Mesenchymal stem cell (in vitro differentiated cells and primary cell): ENCODE measurements at regions not wholly inside any gene's neighbourhood (a gene's known extent, or its start where the extent isn't known, plus 50 kb on each side); places are given as distances from the start of the nearest gene placed in this dataset.

Experiments used
- DNase-seq: peaks from one replicate; pipeline ENCODE4 v3.0.0-alpha.2; 2013
- H2AFZ ChIP-seq: one replicate; pipeline ENCODE4 v1.6.1; 2013; ENCODE audit warnings: low read depth, mild to moderate bottlenecking, control low read depth, inconsistent platforms, low read length, moderate library complexity
- H2AK5ac ChIP-seq: 2 replicates; pipeline ENCODE4 v1.6.1; 2013; ENCODE audit warnings: low read length, moderate library complexity, mild to moderate bottlenecking, inconsistent platforms; ENCODE audit not compliant: severe bottlenecking
- H2BK120ac ChIP-seq: one replicate; pipeline ENCODE4 v1.6.1; 2013; ENCODE audit warnings: low read depth, mild to moderate bottlenecking, inconsistent platforms, low read length, moderate library complexity
- H2BK12ac ChIP-seq, 2 experiments: one replicate each; pipeline ENCODE4 v1.6.1; 2013; ENCODE audit warnings: inconsistent platforms in 2 of 2, low read length in 2 of 2, mild to moderate bottlenecking in 2 of 2, moderate library complexity in 2 of 2, control low read depth in 1 of 2
- H2BK15ac ChIP-seq: one replicate; pipeline ENCODE4 v1.6.1; 2013; ENCODE audit warnings: mild to moderate bottlenecking, low read depth, inconsistent platforms; ENCODE audit not compliant: poor library complexity, severe bottlenecking
- H2BK5ac ChIP-seq: 2 replicates; pipeline ENCODE4 v1.6.1; 2013; ENCODE audit warnings: low read depth, mild to moderate bottlenecking, low read length, control low read depth, inconsistent platforms; ENCODE audit not compliant: poor library complexity, severe bottlenecking
- H3K14ac ChIP-seq, 2 experiments: one replicate each; pipeline ENCODE4 v1.6.1; 2013; ENCODE audit warnings: inconsistent platforms in 2 of 2, low read length in 2 of 2, control low read depth in 1 of 2, mild to moderate bottlenecking in 1 of 2, moderate library complexity in 1 of 2
- H3K18ac ChIP-seq, 2 experiments: one replicate each; pipeline ENCODE4 v1.6.1; 2013; ENCODE audit warnings: inconsistent platforms in 2 of 2, low read length in 2 of 2, control low read depth in 1 of 2, low read depth in 1 of 2, mild to moderate bottlenecking in 1 of 2
- H3K23ac ChIP-seq, 2 experiments: one replicate each; pipeline ENCODE4 v1.6.1; 2013; ENCODE audit warnings: inconsistent platforms in 2 of 2, low read length in 2 of 2, mild to moderate bottlenecking in 2 of 2, moderate library complexity in 2 of 2, control low read depth in 1 of 2
- H3K27ac ChIP-seq: 2 replicates; pipeline ENCODE4 v1.5.1; 2013; ENCODE audit warnings: mild to moderate bottlenecking, moderate library complexity, low read length, control low read depth, inconsistent platforms; ENCODE audit not compliant: poor library complexity, severe bottlenecking
- H3K27me3 ChIP-seq, 2 experiments: 2 replicates each; pipeline versions ENCODE4 v1.6.1 to v1.7.0; 2013; ENCODE audit warnings: low read length in 2 of 2, mild to moderate bottlenecking in 2 of 2, moderate library complexity in 2 of 2, control low read depth in 1 of 2, inconsistent platforms in 1 of 2; ENCODE audit not compliant: control insufficient read depth in 1 of 2, insufficient read depth in 1 of 2
- H3K36me3 ChIP-seq, 2 experiments: 2 replicates each; pipeline versions ENCODE4 v1.6.1 to v1.7.0; 2013; ENCODE audit warnings: low read length in 2 of 2, control low read depth in 1 of 2, inconsistent platforms in 1 of 2, low read depth in 1 of 2, mild to moderate bottlenecking in 1 of 2; ENCODE audit not compliant: insufficient read depth in 2 of 2, control insufficient read depth in 1 of 2
- H3K4ac ChIP-seq, 2 experiments: one replicate each; pipeline ENCODE4 v1.6.1; 2013; ENCODE audit warnings: inconsistent platforms in 2 of 2, low read length in 2 of 2, mild to moderate bottlenecking in 2 of 2, moderate library complexity in 2 of 2, control low read depth in 1 of 2, low read depth in 1 of 2
- H3K4me1 ChIP-seq: 2 replicates; pipeline ENCODE4 v1.6.1; 2013; ENCODE audit warnings: low read depth, low read length, control low read depth; ENCODE audit not compliant: control insufficient read depth, insufficient read depth
- H3K4me2 ChIP-seq: 2 replicates; pipeline ENCODE4 v1.6.1; 2013; ENCODE audit warnings: low read length, mild to moderate bottlenecking, inconsistent platforms; ENCODE audit not compliant: poor library complexity, severe bottlenecking
- H3K4me3 ChIP-seq, 2 experiments: 2 replicates each; pipeline versions ENCODE4 v1.5.1 to v1.7.0; 2013; ENCODE audit warnings: low read length in 2 of 2, mild to moderate bottlenecking in 2 of 2, control low read depth in 1 of 2, low read depth in 1 of 2; ENCODE audit not compliant: insufficient read depth in 1 of 2
- H3K79me1 ChIP-seq: replicated peaks from 2 replicates; pipeline ENCODE4 v1.6.1; 2013; ENCODE audit warnings: mild to moderate bottlenecking, control low read depth, low read length, inconsistent platforms; ENCODE audit not compliant: poor library complexity, severe bottlenecking
- H3K9ac ChIP-seq: 2 replicates; pipeline ENCODE4 v1.7.0; 2013; ENCODE audit warnings: mild to moderate bottlenecking, low read length, moderate library complexity
- H3K9me3 ChIP-seq: 2 replicates; pipeline ENCODE4 v1.7.0; 2013; ENCODE audit warnings: mild to moderate bottlenecking, low read length; ENCODE audit not compliant: control insufficient read depth
- H4K8ac ChIP-seq: one replicate; pipeline ENCODE4 v1.6.1; 2013; ENCODE audit warnings: inconsistent platforms, mild to moderate bottlenecking, low read length, moderate library complexity
- H4K91ac ChIP-seq: one replicate; pipeline ENCODE4 v1.6.1; 2013; ENCODE audit warnings: mild to moderate bottlenecking, low read length, inconsistent platforms
- WGBS: methylation state at CpG from one replicate; pipeline ENCODE4 v1.1.7; 2013; ENCODE audit warnings: mixed read lengths; 5-methylcytosine and 5-hydroxymethylcytosine counted together

DNA sequence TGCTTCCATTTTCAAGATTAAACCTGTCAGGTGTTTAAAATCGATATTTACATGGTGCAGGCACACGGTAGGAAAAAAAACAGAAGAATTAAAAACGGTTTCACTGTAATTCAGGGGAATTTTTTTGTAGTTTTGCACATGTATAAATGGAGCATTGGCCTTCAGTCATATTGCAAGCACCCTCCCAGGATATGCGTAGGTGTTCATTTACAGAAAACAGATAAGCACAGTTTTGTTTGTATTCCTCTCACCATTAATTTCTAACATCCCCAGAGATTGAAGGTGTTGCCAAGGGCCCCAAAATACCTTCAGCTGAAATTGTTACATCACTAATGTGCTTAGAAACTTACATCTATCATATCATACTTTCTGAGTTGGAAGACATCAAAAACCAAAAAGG is 427.1 kb upstream of the NR2F2 start:
- H2BK5ac ChIP-seq: no peak overlapping the region
- H3K4me3 ChIP-seq: no peak overlapping the region
- no peak overlapping the region for H2AK5ac ChIP-seq
- no peak overlapping the region for H3K9ac ChIP-seq
- H3K4me1 ChIP-seq: no peaks in the 10 kb centered on the region
- H2BK12ac ChIP-seq: no peak overlapping the region
- no peaks in the 10 kb centered on the region for H3K36me3 ChIP-seq
- H4K8ac ChIP-seq: no peak overlapping the region
- no peak overlapping the region for H3K18ac ChIP-seq
- DNase-seq: no peak
- no peak overlapping the region for H2AFZ ChIP-seq
- H3K23ac ChIP-seq: no peak overlapping the region
- H3K9me3 ChIP-seq: no peaks in the 10 kb centered on the region
- no peak overlapping the region for H2BK120ac ChIP-seq
- H3K27ac ChIP-seq: no peak overlapping the region
- no peak overlapping the region for H4K91ac ChIP-seq
- no peaks in the 10 kb centered on the region for H3K27me3 ChIP-seq
- no peak overlapping the region for H2BK15ac ChIP-seq
- H3K79me1 ChIP-seq: no peaks in the 10 kb centered on the region
- H3K14ac ChIP-seq: no peak overlapping the region
- no peak overlapping the region for H3K4me2 ChIP-seq
- WGBS: 95% methylated on average over 4 of the region's 4 CpGs
- H3K4ac ChIP-seq: no peak overlapping the region

DNA sequence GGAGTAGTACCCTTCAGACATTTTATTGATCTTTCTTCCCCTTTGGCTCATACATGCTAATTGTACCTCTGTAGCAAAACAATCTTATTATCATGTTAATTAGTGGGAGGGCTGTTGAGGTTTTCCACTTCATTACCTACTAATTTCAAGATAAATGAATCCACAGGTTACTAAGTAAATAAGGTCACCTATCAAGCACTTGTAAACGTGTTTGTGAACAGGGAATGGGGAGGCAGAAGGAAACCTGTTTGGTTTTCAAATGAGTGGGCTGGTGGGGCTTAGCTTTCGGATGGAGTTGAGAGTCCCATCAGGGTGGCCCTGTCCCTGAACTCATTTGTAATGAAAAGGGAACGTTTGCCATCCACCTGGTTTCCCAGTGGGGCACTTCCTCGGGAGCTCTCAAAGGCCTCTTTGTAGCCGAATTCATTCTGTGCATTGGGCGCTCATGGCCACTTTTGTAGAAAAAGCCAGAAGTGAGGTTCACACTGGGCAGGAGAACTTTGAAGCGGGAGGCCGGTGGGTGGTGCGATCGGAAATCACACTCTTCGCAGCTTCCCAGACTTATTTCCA is 419.8 kb upstream of the NR2F2 start:
- no peak overlapping the region for H3K27ac ChIP-seq
- H3K4me1 ChIP-seq: no peaks in the 10 kb centered on the region
- no peaks in the 10 kb centered on the region for H3K36me3 ChIP-seq
- H2AK5ac ChIP-seq: no peak overlapping the region
- H3K23ac ChIP-seq: no peak overlapping the region
- H3K79me1 ChIP-seq: no peaks in the 10 kb centered on the region
- H2AFZ ChIP-seq: no peak overlapping the region
- no peak overlapping the region for H3K4me2 ChIP-seq
- no peaks in the 10 kb centered on the region for H3K27me3 ChIP-seq
- DNase-seq: no peak
- H3K9ac ChIP-seq: no peak overlapping the region
- H2BK15ac ChIP-seq: no peak overlapping the region
- H3K4me3 ChIP-seq: no peak overlapping the region
- 64% methylated on average over 11 of the region's 11 CpGs for WGBS
- no peak overlapping the region for H2BK120ac ChIP-seq
- no peak overlapping the region for H3K18ac ChIP-seq
- no peak overlapping the region for H2BK5ac ChIP-seq
- H4K8ac ChIP-seq: no peak overlapping the region
- no peaks in the 10 kb centered on the region for H3K9me3 ChIP-seq
- no peak overlapping the region for H3K4ac ChIP-seq
- H4K91ac ChIP-seq: no peak overlapping the region
- peak overlapping the region in 1 of 2 experiments; percentile 52 for H2BK12ac ChIP-seq
- no peak overlapping the region for H3K14ac ChIP-seq

GRCh38 chr15:95911570-95912279 is 418.8 kb upstream of the NR2F2 start:
- no peak overlapping the region for H2BK120ac ChIP-seq
- no peaks in the 10 kb centered on the region for H3K79me1 ChIP-seq
- H3K9me3 ChIP-seq: no peaks in the 10 kb centered on the region
- no peaks in the 10 kb centered on the region for H3K4me1 ChIP-seq
- H3K4me3 ChIP-seq: no peak overlapping the region
- no peaks in the 10 kb centered on the region for H3K36me3 ChIP-seq
- H4K8ac ChIP-seq: no peak overlapping the region
- H2BK5ac ChIP-seq: no peak overlapping the region
- H2BK12ac ChIP-seq: peak overlapping the region in 1 of 2 experiments; percentile 48
- no peaks in the 10 kb centered on the region for H3K27me3 ChIP-seq
- H3K4me2 ChIP-seq: no peak overlapping the region
- no peak overlapping the region for H3K18ac ChIP-seq
- H3K23ac ChIP-seq: no peak overlapping the region
- H2AFZ ChIP-seq: no peak overlapping the region
- no peak overlapping the region for H3K14ac ChIP-seq
- DNase-seq: peak; percentile 7
- H3K9ac ChIP-seq: no peak overlapping the region
- no peak overlapping the region for H2AK5ac ChIP-seq
- 51% methylated on average over 11 of the region's 11 CpGs for WGBS
- no peak overlapping the region for H3K27ac ChIP-seq
- H3K4ac ChIP-seq: peak overlapping the region in 1 of 2 experiments; percentile 19
- no peak overlapping the region for H4K91ac ChIP-seq
- H2BK15ac ChIP-seq: no peak overlapping the region

GRCh38 chr15:95912280-95912625 is 418.2 kb upstream of the NR2F2 start:
- Histone ChIP-seq H3K4me2 (no peak overlapping the region), H3K36me3 (no peaks in the 10 kb centered on the region), H3K4me1 (no peaks in the 10 kb centered on the region), H2AFZ (no peak overlapping the region), H3K4ac (no peak overlapping the region), H2BK15ac (no peak overlapping the region), H2BK5ac (no peak overlapping the region), H2BK120ac (no peak overlapping the region), H3K9me3 (no peaks in the 10 kb centered on the region), H3K4me3 (no peak overlapping the region), H2BK12ac (no peak overlapping the region), H2AK5ac (no peak overlapping the region), H3K23ac (no peak overlapping the region), H3K18ac (no peak overlapping the region), H3K14ac (no peak overlapping the region), H3K9ac (no peak overlapping the region), H3K27me3 (no peaks in the 10 kb centered on the region), H3K27ac (no peak overlapping the region), H3K79me1 (no peaks in the 10 kb centered on the region), H4K91ac (no peak overlapping the region), H4K8ac (no peak overlapping the region)
- DNase-seq: no peak
- WGBS: 77% methylated on average over 7 of the region's 7 CpGs
